Mesodermal cell (in vitro differentiated cells): ENCODE measurements at regions not wholly inside any gene's neighbourhood (a gene's known extent, or its start where the extent isn't known, plus 50 kb on each side); places are given as distances from the start of the nearest gene placed in this dataset.

Source experiments
- H3K27ac ChIP-seq: 2 replicates; pipeline ENCODE4 v1.7.0; 2013; ENCODE audit warnings: mild to moderate bottlenecking, low read depth, low read length, moderate library complexity; ENCODE audit not compliant: severe bottlenecking
- H3K36me3 ChIP-seq: 2 replicates; pipeline ENCODE4 v1.7.1; 2013; ENCODE audit warnings: mild to moderate bottlenecking, low read length, moderate library complexity; ENCODE audit not compliant: control insufficient read depth, insufficient read depth
- H3K4me1 ChIP-seq: one replicate; pipeline ENCODE4 v1.7.1; 2013; ENCODE audit warnings: mild to moderate bottlenecking, low read length; ENCODE audit not compliant: insufficient read depth, control insufficient read depth, poor library complexity, severe bottlenecking
- H3K4me3 ChIP-seq: 2 replicates; pipeline ENCODE4 v1.7.0; 2013; ENCODE audit warnings: low read length, control low read depth, mild to moderate bottlenecking; ENCODE audit not compliant: insufficient read depth, poor library complexity, severe bottlenecking; ENCODE audit errors: extremely low read depth
- H3K9me3 ChIP-seq: 2 replicates; pipeline ENCODE4 v1.7.1; 2013; ENCODE audit warnings: mild to moderate bottlenecking, low read length, moderate library complexity; ENCODE audit not compliant: control insufficient read depth
- WGBS, 2 experiments: methylation state at CpG; one replicate each; pipeline ENCODE4 v1.1.5; 2013; ENCODE audit warnings: missing lambda C conversion rate in 2 of 2; ENCODE audit not compliant: insufficient coverage in 2 of 2; 5-methylcytosine and 5-hydroxymethylcytosine counted together

- no peak overlapping the region for H3K4me3 ChIP-seq
- no peak overlapping the region for H3K27ac ChIP-seq
- no peaks in the 10 kb centered on the region for H3K9me3 ChIP-seq
- H3K4me1 ChIP-seq = peaks cover 4% of the 10 kb centered on the region
- WGBS, 2 experiments = no CpG with 5 or more reads among the region's 1 CpG
- no peaks in the 10 kb centered on the region for H3K36me3 ChIP-seq
These were observed 1230.0 kb upstream of the CHAC2 start for GRCh38 chr2:52537588-52537987.

DNA sequence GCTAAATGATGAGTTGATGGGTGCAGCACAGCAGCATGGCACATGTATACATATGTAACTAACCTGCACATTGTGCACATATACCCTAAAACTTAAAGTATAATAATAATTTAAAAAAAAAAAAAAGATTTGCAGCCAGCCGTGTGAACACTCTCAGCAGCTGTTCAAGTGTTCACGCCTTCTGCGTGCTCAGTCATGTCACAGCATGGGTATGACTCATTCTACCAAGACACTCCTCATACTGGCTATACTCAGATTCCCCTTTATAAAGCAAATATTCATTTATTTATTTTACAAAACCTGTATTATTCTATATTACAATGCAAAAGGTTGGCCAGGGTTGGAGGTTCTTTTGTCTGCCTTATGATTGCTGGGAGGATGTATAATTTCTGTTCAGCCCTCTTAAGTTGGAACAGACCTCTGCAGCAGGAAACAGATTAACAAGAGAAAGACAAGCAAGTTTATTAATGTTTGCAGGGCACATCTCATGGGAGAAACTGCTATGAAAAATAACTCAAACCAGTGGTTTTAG lies 1230.6 kb upstream of the CHAC2 start:
- Histone ChIP-seq H3K9me3 (no peaks in the 10 kb centered on the region), H3K4me3 (no peak overlapping the region), H3K27ac (no peak overlapping the region), H3K4me1 (peaks cover 4% of the 10 kb centered on the region), H3K36me3 (no peaks in the 10 kb centered on the region)
- WGBS, 2 experiments = no CpG with 5 or more reads among the region's 3 CpGs

GRCh38 chr2:52532956-52533355 lies 1234.6 kb upstream of the CHAC2 start:
- no peaks in the 10 kb centered on the region for H3K9me3 ChIP-seq
- H3K36me3 ChIP-seq = no peaks in the 10 kb centered on the region
- H3K4me3 ChIP-seq = no peak overlapping the region
- H3K27ac ChIP-seq = no peak overlapping the region
- no peaks in the 10 kb centered on the region for H3K4me1 ChIP-seq
- 100% methylated on average over 1 of the region's 1 CpG; no CpG with 5 or more reads in 1 of the 2 experiments for WGBS, 2 experiments

DNA sequence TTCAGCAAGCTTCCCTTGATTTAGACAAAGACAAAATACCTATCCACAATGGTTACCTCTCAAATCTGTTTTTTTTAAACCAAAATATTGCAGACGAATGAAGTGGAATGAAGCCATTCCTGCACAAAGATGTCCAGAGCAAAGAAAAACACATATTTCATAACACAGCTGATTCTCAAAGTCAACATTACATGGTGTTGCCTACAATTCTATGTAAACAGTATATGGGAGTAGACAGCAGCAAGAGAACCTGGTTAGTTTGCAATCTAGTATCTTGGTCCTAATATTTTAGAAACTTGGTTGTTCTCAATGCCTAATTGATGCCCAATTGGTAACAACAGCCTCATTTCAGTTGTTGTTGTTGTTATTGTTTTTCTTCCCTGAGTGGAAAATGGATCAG lies 1240.9 kb upstream of the CHAC2 start:
- WGBS, 2 experiments = 100% methylated on average over 1 of the region's 1 CpG; no CpG with 5 or more reads in 1 of the 2 experiments
- Histone ChIP-seq H3K4me3 (no peak overlapping the region), H3K27ac (no peak overlapping the region), H3K9me3 (no peaks in the 10 kb centered on the region), H3K4me1 (no peaks in the 10 kb centered on the region), H3K36me3 (no peaks in the 10 kb centered on the region)

- Histone ChIP-seq H3K4me3 (no peak overlapping the region), H3K9me3 (no peaks in the 10 kb centered on the region), H3K36me3 (no peaks in the 10 kb centered on the region), H3K27ac (no peak overlapping the region), H3K4me1 (no peaks in the 10 kb centered on the region)
- WGBS, 2 experiments = 67% methylated on average over 1 of the region's 1 CpG; no CpG with 5 or more reads in 1 of the 2 experiments
These were observed 1247.0 kb upstream of the CHAC2 start for GRCh38 chr2:52520644-52521043.

DNA sequence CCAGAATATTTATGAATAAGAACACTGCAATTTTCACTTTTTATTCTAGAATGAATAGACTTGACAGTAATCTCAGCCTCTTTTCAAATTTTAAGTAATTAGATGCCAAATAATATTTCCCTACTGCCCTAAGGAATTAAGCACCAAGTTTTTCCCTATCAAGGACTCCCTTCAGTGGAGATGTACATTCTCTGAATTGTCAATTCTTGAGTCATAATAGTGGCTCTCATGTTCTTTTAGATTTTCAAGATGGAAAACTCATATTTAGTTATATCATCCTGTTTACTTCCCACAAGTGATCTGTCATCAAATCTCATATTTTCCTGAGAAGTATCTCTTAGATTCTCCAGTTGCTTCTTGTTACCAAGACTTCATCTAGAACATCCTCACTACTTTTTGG lies 1248.9 kb upstream of the CHAC2 start:
- Histone ChIP-seq H3K4me1 (no peaks in the 10 kb centered on the region), H3K9me3 (no peaks in the 10 kb centered on the region), H3K27ac (no peak overlapping the region)

GRCh38 chr2:52512760-52513159 lies 1254.8 kb upstream of the CHAC2 start:
- H3K36me3 ChIP-seq = no peaks in the 10 kb centered on the region
- H3K4me1 ChIP-seq = no peaks in the 10 kb centered on the region
- WGBS, 2 experiments = 90% methylated on average over 2 of the region's 5 CpGs
- H3K4me3 ChIP-seq = no peak overlapping the region
- H3K27ac ChIP-seq = no peak overlapping the region
- no peaks in the 10 kb centered on the region for H3K9me3 ChIP-seq

More for the DNA sequence above, 1248.9 kb upstream of the CHAC2 start:
- Histone ChIP-seq H3K4me3 (no peak overlapping the region), H3K36me3 (no peaks in the 10 kb centered on the region)

GRCh38 chr2:52510432-52510831 lies 1257.2 kb upstream of the CHAC2 start:
- Histone ChIP-seq H3K36me3 (no peaks in the 10 kb centered on the region), H3K4me3 (no peak overlapping the region), H3K9me3 (no peaks in the 10 kb centered on the region), H3K4me1 (no peaks in the 10 kb centered on the region), H3K27ac (no peak overlapping the region)
- no CpG with 5 or more reads among the region's 1 CpG for WGBS, 2 experiments

GRCh38 chr2:52502476-52502860 lies 1265.1 kb upstream of the CHAC2 start:
- no CpG with 5 or more reads among the region's 2 CpGs for WGBS, 2 experiments
- no peaks in the 10 kb centered on the region for H3K4me1 ChIP-seq
- no peak overlapping the region for H3K4me3 ChIP-seq
- no peak overlapping the region for H3K27ac ChIP-seq
- peaks cover 4% of the 10 kb centered on the region for H3K9me3 ChIP-seq
- H3K36me3 ChIP-seq = no peaks in the 10 kb centered on the region

- no peaks in the 10 kb centered on the region for H3K4me1 ChIP-seq
- H3K9me3 ChIP-seq = peaks cover 7% of the 10 kb centered on the region
- H3K36me3 ChIP-seq = no peaks in the 10 kb centered on the region
- H3K27ac ChIP-seq = no peak overlapping the region
- 100% methylated on average over 2 of the region's 2 CpGs; no CpG with 5 or more reads in 1 of the 2 experiments for WGBS, 2 experiments
- no peak overlapping the region for H3K4me3 ChIP-seq
These were observed 1265.7 kb upstream of the CHAC2 start for GRCh38 chr2:52501715-52502475.

DNA sequence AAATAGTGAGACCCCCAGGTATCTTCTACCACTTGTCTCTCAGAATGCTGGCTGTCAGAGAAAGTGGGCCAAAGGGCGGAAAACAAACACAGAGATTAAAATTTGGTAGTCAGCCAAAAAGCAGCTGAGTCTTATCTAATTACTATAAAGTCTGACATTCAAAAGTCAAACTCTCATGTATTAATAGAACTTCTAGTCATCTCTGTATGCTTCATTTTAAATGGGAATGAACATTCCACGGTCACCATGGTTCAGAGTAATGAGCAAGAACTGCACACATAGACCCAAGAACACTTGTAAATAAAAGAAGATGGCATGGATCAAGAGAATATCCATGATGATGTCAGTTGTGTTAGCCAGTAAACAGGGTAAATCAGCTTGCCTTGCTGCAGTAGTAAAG lies 1267.0 kb upstream of the CHAC2 start:
- H3K4me1 ChIP-seq = no peaks in the 10 kb centered on the region
- peaks cover 7% of the 10 kb centered on the region for H3K9me3 ChIP-seq
- H3K4me3 ChIP-seq = no peak overlapping the region
- WGBS, 2 experiments = no CpG with 5 or more reads among the region's 2 CpGs
- no peak overlapping the region for H3K27ac ChIP-seq
- H3K36me3 ChIP-seq = no peaks in the 10 kb centered on the region
